HepG2 (cell line): ENCODE measurements at regions not wholly inside any gene's neighbourhood (a gene's known extent, or its start where the extent isn't known, plus 50 kb on each side); places are given as distances from the start of the nearest gene placed in this dataset.

Experiments used
- MBD4 ChIP-seq: IDR thresholded peaks from 2 replicates; pipeline ENCODE4 v1.6.1; 2012; ENCODE audit warnings: low read length, inconsistent platforms, borderline replicate concordance
- NRL ChIP-seq: sonication (generic); formaldehyde crosslinking; IDR thresholded peaks from 2 replicates; pipeline ENCODE4 v1.5.0; 2020; ENCODE audit warnings: missing genetic modification reagents, mild to moderate bottlenecking, moderate library complexity, borderline replicate concordance
- PITX1 ChIP-seq: sonication (generic); formaldehyde crosslinking; IDR thresholded peaks from 2 replicates; pipeline ENCODE4 v1.5.1; 2020; ENCODE audit warnings: mild to moderate bottlenecking, missing genetic modification reagents
- TAF15 ChIP-seq: fragments of 200-400 bp; formaldehyde crosslinking; IDR thresholded peaks from one replicate; pipeline ENCODE4 v1.6.1; 2018; ENCODE audit warnings: mild to moderate bottlenecking, low read depth, low read length; ENCODE audit not compliant: poor library complexity, severe bottlenecking
- ZBTB8A ChIP-seq: sonication (generic); formaldehyde crosslinking; IDR thresholded peaks from 2 replicates; pipeline ENCODE4 v1.4.0; 2020; ENCODE audit warnings: mild to moderate bottlenecking, low read depth, missing genetic modification reagents, borderline replicate concordance
- ZFP36 ChIP-seq: fragments of 150-350 bp; IDR thresholded peaks from 2 replicates; pipeline ENCODE4 v1.6.1; 2018; ENCODE audit warnings: borderline replicate concordance, low read length, low read depth; ENCODE audit not compliant: partially characterized antibody
- ZNF17 ChIP-seq: sonication (generic); formaldehyde crosslinking; IDR thresholded peaks from 2 replicates; pipeline ENCODE4 v1.5.0; 2020; ENCODE audit warnings: mild to moderate bottlenecking, missing genetic modification reagents
- ZNF629 ChIP-seq: sonication (generic); formaldehyde crosslinking; conservative IDR thresholded peaks from 2 replicates; pipeline ENCODE4 v1.5.0; 2020; ENCODE audit warnings: missing genetic modification reagents
- TF ChIP-seq, protein P1 (sequence below): sonication (generic); formaldehyde crosslinking; IDR thresholded peaks from 2 replicates; pipeline ENCODE4 v1.4.0; 2020; ENCODE audit warnings: missing genetic modification reagents
- TF ChIP-seq, protein P2 (sequence below): sonication (generic); formaldehyde crosslinking; IDR thresholded peaks from 2 replicates; pipeline ENCODE4 v1.5.0; 2020; ENCODE audit warnings: mild to moderate bottlenecking, missing genetic modification reagents, moderate library complexity
- TF ChIP-seq, protein P3 (sequence below): sonication (generic); IDR thresholded peaks from 2 replicates; pipeline ENCODE4 v1.6.1; 2016; ENCODE audit warnings: low read depth, borderline replicate concordance

DNA sequence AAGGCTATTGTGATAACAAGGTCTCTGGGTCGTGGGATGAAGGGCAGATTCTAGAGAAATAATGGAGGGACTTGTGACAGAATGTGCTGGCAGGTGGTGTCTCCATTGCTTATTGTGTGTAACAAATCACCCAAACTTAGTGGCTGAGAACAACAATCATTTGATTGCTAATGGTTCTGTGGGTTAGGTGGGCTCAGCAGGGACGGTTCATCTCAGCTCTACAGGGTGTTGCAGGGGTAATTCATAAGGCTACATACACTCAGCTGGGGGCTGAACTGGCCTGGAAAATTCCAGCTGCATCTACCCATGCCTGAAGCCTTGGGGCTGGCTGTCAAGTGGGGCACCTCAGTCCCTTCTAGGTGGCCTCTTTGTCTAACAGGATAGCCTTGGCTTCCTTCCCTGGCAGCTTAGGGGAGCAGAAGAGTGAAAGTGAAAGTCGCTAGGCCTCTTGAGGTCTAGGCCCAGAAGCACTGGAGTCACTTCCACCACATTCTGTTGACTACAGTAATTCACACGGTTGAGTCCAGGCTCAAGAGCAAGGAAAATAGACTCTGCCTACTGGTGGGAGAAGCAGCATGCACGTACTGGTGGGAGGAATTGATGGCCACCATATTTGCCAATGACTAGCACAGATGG is 308.9 kb downstream of the MN1 start:
- TF ChIP-seq, protein P1, sequence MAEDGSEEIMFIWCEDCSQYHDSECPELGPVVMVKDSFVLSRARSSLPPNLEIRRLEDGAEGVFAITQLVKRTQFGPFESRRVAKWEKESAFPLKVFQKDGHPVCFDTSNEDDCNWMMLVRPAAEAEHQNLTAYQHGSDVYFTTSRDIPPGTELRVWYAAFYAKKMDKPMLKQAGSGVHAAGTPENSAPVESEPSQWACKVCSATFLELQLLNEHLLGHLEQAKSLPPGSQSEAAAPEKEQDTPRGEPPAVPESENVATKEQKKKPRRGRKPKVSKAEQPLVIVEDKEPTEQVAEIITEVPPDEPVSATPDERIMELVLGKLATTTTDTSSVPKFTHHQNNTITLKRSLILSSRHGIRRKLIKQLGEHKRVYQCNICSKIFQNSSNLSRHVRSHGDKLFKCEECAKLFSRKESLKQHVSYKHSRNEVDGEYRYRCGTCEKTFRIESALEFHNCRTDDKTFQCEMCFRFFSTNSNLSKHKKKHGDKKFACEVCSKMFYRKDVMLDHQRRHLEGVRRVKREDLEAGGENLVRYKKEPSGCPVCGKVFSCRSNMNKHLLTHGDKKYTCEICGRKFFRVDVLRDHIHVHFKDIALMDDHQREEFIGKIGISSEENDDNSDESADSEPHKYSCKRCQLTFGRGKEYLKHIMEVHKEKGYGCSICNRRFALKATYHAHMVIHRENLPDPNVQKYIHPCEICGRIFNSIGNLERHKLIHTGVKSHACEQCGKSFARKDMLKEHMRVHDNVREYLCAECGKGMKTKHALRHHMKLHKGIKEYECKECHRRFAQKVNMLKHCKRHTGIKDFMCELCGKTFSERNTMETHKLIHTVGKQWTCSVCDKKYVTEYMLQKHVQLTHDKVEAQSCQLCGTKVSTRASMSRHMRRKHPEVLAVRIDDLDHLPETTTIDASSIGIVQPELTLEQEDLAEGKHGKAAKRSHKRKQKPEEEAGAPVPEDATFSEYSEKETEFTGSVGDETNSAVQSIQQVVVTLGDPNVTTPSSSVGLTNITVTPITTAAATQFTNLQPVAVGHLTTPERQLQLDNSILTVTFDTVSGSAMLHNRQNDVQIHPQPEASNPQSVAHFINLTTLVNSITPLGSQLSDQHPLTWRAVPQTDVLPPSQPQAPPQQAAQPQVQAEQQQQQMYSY (CRISPR knock-in tag): no peak
- TF ChIP-seq, protein P2, sequence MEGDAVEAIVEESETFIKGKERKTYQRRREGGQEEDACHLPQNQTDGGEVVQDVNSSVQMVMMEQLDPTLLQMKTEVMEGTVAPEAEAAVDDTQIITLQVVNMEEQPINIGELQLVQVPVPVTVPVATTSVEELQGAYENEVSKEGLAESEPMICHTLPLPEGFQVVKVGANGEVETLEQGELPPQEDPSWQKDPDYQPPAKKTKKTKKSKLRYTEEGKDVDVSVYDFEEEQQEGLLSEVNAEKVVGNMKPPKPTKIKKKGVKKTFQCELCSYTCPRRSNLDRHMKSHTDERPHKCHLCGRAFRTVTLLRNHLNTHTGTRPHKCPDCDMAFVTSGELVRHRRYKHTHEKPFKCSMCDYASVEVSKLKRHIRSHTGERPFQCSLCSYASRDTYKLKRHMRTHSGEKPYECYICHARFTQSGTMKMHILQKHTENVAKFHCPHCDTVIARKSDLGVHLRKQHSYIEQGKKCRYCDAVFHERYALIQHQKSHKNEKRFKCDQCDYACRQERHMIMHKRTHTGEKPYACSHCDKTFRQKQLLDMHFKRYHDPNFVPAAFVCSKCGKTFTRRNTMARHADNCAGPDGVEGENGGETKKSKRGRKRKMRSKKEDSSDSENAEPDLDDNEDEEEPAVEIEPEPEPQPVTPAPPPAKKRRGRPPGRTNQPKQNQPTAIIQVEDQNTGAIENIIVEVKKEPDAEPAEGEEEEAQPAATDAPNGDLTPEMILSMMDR (CRISPR knock-in tag): no peak
- TF ChIP-seq ZFP36 (no peak), ZBTB8A (CRISPR knock-in tag) (no peak), ZNF629 (no peak), MBD4 (no peak), TAF15 (no peak), NRL (CRISPR knock-in tag) (no peak), ZNF17 (CRISPR knock-in tag) (no peak), PITX1 (CRISPR knock-in tag) (no peak)
- TF ChIP-seq, protein P3, sequence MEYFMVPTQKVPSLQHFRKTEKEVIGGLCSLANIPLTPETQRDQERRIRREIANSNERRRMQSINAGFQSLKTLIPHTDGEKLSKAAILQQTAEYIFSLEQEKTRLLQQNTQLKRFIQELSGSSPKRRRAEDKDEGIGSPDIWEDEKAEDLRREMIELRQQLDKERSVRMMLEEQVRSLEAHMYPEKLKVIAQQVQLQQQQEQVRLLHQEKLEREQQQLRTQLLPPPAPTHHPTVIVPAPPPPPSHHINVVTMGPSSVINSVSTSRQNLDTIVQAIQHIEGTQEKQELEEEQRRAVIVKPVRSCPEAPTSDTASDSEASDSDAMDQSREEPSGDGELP: no peak
